SK-N-SH (cell line): ENCODE measurements at regions not wholly inside any gene's neighbourhood (a gene's known extent, or its start where the extent isn't known, plus 50 kb on each side); places are given as distances from the start of the nearest gene placed in this dataset.

ENCODE experiments used
- CTCF ChIA-PET: fragments of 300-600, 350-600 bp; formaldehyde crosslinking; extraction: SDS; loops from one replicate; lab custom pipeline; 2021; lab: Yijun Ruan, JAX
- POLR2A ChIA-PET: fragments of 350-600 bp; sonication (Branson Sonifier 250); formaldehyde crosslinking; extraction: SDS; loops from one replicate; lab custom pipeline; 2020; ENCODE audit warnings: antibody characterized with exemption, inconsistent platforms; lab: Yijun Ruan, JAX
- DNase-seq: peaks from one replicate; pipeline ENCODE4 v3.0.0; 2012
- H2AFZ ChIP-seq: fragments of 200-600 bp; sonication (generic); 2 replicates; pipeline ENCODE4 v1.8.1; 2016; ENCODE audit warnings: antibody characterized with exemption, mild to moderate bottlenecking, low read depth
- H3F3A ChIP-seq: fragments of 200-600 bp; sonication (generic); replicated peaks from 2 replicates; pipeline ENCODE3; 2016; ENCODE audit warnings: antibody characterized with exemption, mild to moderate bottlenecking; ENCODE audit not compliant: insufficient read depth
- H3K27ac ChIP-seq, 2 experiments: fragments of 200-500 bp in 1 of 2; fragments of 200-600 bp in 1 of 2; sonication (Bioruptor generic) in 1 of 2; sonication (generic), shearing (Covaris generic) in 1 of 2; 2 replicates each; pipeline versions ENCODE4 v1.5.1 to v1.6.1; 2014 to 2016; ENCODE audit warnings: low read depth in 2 of 2, inconsistent platforms in 1 of 2, low read length in 1 of 2, mild to moderate bottlenecking in 1 of 2, mixed read lengths in 1 of 2
- H3K27me3 ChIP-seq: fragments of 200-600 bp; sonication (generic), shearing (Covaris generic); 2 replicates; pipeline ENCODE4 v1.6.1; 2016; ENCODE audit warnings: mixed run types; ENCODE audit not compliant: insufficient read depth
- H3K36me3 ChIP-seq, 2 experiments: fragments of 200-500 bp in 1 of 2; fragments of 200-600 bp in 1 of 2; sonication (Bioruptor generic) in 1 of 2; sonication (generic) in 1 of 2; replicated peaks in 1 of 2; 2 replicates each; pipeline versions ENCODE3 to v1.5.1; 2014 to 2016; ENCODE audit warnings: low read length in 1 of 2, mild to moderate bottlenecking in 1 of 2; ENCODE audit not compliant: insufficient read depth in 2 of 2, control insufficient read depth in 1 of 2
- H3K4me1 ChIP-seq, 2 experiments: fragments of 200-500 bp in 1 of 2; fragments of 200-600 bp in 1 of 2; sonication (Bioruptor generic) in 1 of 2; sonication (generic), shearing (Covaris generic) in 1 of 2; 2 replicates each; pipeline versions ENCODE4 v1.5.1 to v1.6.1; 2014 to 2016; ENCODE audit warnings: low read depth in 1 of 2, low read length in 1 of 2, mixed run types in 1 of 2; ENCODE audit not compliant: insufficient read depth in 2 of 2, control insufficient read depth in 1 of 2
- H3K4me2 ChIP-seq: fragments of 200-600 bp; sonication (generic), shearing (Covaris generic); 2 replicates; pipeline ENCODE4 v1.6.1; 2017; ENCODE audit warnings: mixed run types
- H3K4me3 ChIP-seq, 2 experiments: fragments of 200-500 bp in 1 of 2; fragments of 200-600 bp in 1 of 2; sonication (Bioruptor generic) in 1 of 2; sonication (generic), shearing (Covaris generic) in 1 of 2; 2 replicates each; pipeline versions ENCODE4 v1.5.1 to v1.8.1; 2014 to 2016; ENCODE audit warnings: low read depth in 2 of 2, inconsistent platforms in 1 of 2, low read length in 1 of 2, mild to moderate bottlenecking in 1 of 2, mixed read lengths in 1 of 2, moderate library complexity in 1 of 2
- H3K79me2 ChIP-seq: fragments of 200-600 bp; sonication (generic); 2 replicates; pipeline ENCODE4 v1.8.1; 2017; ENCODE audit warnings: mild to moderate bottlenecking; ENCODE audit not compliant: insufficient read depth
- H3K9ac ChIP-seq: fragments of 200-600 bp; sonication (generic); 2 replicates; pipeline ENCODE4 v1.6.1; 2017; ENCODE audit warnings: mixed run types
- H3K9me2 ChIP-seq: fragments of 200-600 bp; sonication (generic); 2 replicates; pipeline ENCODE4 v1.6.1; 2017; ENCODE audit warnings: mixed run types
- H3K9me3 ChIP-seq: fragments of 200-600 bp; sonication (generic); 2 replicates; pipeline ENCODE4 v1.6.1; 2017; ENCODE audit warnings: mixed run types, mild to moderate bottlenecking, moderate library complexity
- H4K20me1 ChIP-seq: fragments of 200-600 bp; sonication (generic); 2 replicates; pipeline ENCODE4 v1.6.1; 2017; ENCODE audit warnings: mild to moderate bottlenecking, mixed run types; ENCODE audit not compliant: insufficient read depth
- CHD2 ChIP-seq: fragments of 150-350 bp; IDR thresholded peaks from 2 replicates; pipeline ENCODE4 v1.6.1; 2018; ENCODE audit warnings: low read length; ENCODE audit not compliant: partially characterized antibody
- ELF1 ChIP-seq: IDR thresholded peaks from 2 replicates; pipeline ENCODE4 v1.4.0; 2012
- FOXJ3 ChIP-seq: sonication (generic); formaldehyde crosslinking; IDR thresholded peaks from 2 replicates; pipeline ENCODE4 v1.5.1; 2020; ENCODE audit warnings: mild to moderate bottlenecking, missing genetic modification reagents
- FOXM1 ChIP-seq: IDR thresholded peaks from 2 replicates; pipeline ENCODE4 v1.4.0; 2012; ENCODE audit warnings: low read depth, mild to moderate bottlenecking
- GATA2 ChIP-seq: sonication (generic); formaldehyde crosslinking; IDR thresholded peaks from 2 replicates; pipeline ENCODE4 v1.5.0; 2020; ENCODE audit warnings: mild to moderate bottlenecking, missing genetic modification reagents
- MXI1 ChIP-seq: IDR thresholded peaks from 2 replicates; pipeline ENCODE4 v1.6.1; 2012; ENCODE audit warnings: mild to moderate bottlenecking, low read depth, low read length, improper control_type of control experiment
- NFIC ChIP-seq: IDR thresholded peaks from 2 replicates; pipeline ENCODE4 v1.4.0; 2012; ENCODE audit warnings: borderline replicate concordance
- NRF1 ChIP-seq: IDR thresholded peaks from 2 replicates; pipeline ENCODE4 v1.6.1; 2012; ENCODE audit warnings: low read depth, mild to moderate bottlenecking, low read length
- POLR2AphosphoS5 ChIP-seq: IDR thresholded peaks from 2 replicates; pipeline ENCODE4 v1.6.1; 2012; ENCODE audit warnings: low read depth, low read length
- RCOR1 ChIP-seq: fragments of 150-350 bp; IDR thresholded peaks from 2 replicates; pipeline ENCODE4 v1.6.1; 2017; ENCODE audit warnings: antibody characterized with exemption, low read length
- REST ChIP-seq: IDR thresholded peaks from 2 replicates; pipeline ENCODE4 v1.6.1; 2012; ENCODE audit warnings: mild to moderate bottlenecking, low read depth, low read length, moderate library complexity
- SIN3A ChIP-seq: IDR thresholded peaks from 2 replicates; pipeline ENCODE4 v1.6.1; 2012; ENCODE audit warnings: low read depth, mild to moderate bottlenecking, low read length, moderate library complexity, borderline replicate concordance
- SMC3 ChIP-seq: IDR thresholded peaks from 2 replicates; pipeline ENCODE4 v1.6.1; 2012; ENCODE audit warnings: low read depth, low read length, improper control_type of control experiment
- TEAD4 ChIP-seq: IDR thresholded peaks from 2 replicates; pipeline ENCODE4 v1.4.0; 2012; ENCODE audit warnings: mild to moderate bottlenecking, borderline replicate concordance; ENCODE audit not compliant: insufficient read depth
- WGBS: methylation state at CpG from one replicate; pipeline ENCODE4 v1.1.6; 2017; ENCODE audit warnings: low lambda C conversion rate; 5-methylcytosine and 5-hydroxymethylcytosine counted together
- TF ChIP-seq, protein P1 (sequence below): IDR thresholded peaks from 2 replicates; pipeline ENCODE4 v1.4.0; 2012; ENCODE audit warnings: low read depth, borderline replicate concordance

DNA sequence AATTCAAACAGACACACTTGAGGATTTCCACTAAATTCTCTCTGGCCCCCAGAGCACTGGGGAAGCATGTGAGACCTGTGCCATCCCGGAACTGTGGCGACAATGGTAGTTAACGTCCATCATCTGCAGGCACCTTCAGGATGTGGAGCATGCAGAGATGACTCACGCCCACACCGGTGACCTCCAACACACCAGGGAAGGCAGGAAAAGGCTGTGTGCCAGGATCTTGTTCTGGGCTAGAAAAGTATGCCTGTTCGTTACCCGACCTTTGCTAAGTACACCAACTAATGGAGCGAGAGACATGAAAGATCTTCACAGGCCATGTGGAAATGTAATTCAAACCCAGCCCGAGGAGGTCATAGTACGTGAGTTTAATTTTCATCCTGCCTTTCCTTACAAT, 208.8 kb downstream of the MELK start:
- no peaks in the 10 kb centered on the region for H3K9me2 ChIP-seq
- H3K4me1 ChIP-seq, result no peaks in the 10 kb centered on the region
- no peaks in the 10 kb centered on the region for H3K36me3 ChIP-seq
- no peak overlapping the region for H2AFZ ChIP-seq
- H3F3A ChIP-seq, result no peaks in the 10 kb centered on the region
- no peaks in the 10 kb centered on the region for H4K20me1 ChIP-seq
- H3K27me3 ChIP-seq, result peaks cover 22% of the 10 kb centered on the region
- H3K9me3 ChIP-seq, result no peaks in the 10 kb centered on the region
- H3K4me2 ChIP-seq, result no peak overlapping the region
- H3K9ac ChIP-seq, result no peak overlapping the region
- TF ChIP-seq CHD2 (no peak), SMC3 (no peak), REST (no peak), ELF1 (no peak), FOXJ3 (CRISPR knock-in tag) (no peak), FOXM1 (no peak), MXI1 (no peak), SIN3A (no peak), GATA2 (no peak), NFIC (no peak), TEAD4 (no peak), RCOR1 (no peak), NRF1 (no peak), POLR2AphosphoS5 (no peak)
- TF ChIP-seq, protein P1, sequence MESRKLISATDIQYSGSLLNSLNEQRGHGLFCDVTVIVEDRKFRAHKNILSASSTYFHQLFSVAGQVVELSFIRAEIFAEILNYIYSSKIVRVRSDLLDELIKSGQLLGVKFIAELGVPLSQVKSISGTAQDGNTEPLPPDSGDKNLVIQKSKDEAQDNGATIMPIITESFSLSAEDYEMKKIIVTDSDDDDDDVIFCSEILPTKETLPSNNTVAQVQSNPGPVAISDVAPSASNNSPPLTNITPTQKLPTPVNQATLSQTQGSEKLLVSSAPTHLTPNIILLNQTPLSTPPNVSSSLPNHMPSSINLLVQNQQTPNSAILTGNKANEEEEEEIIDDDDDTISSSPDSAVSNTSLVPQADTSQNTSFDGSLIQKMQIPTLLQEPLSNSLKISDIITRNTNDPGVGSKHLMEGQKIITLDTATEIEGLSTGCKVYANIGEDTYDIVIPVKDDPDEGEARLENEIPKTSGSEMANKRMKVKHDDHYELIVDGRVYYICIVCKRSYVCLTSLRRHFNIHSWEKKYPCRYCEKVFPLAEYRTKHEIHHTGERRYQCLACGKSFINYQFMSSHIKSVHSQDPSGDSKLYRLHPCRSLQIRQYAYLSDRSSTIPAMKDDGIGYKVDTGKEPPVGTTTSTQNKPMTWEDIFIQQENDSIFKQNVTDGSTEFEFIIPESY, result no peak
- ChIA-PET CTCF (no interaction called here), POLR2A (no interaction called here)
- H3K4me3 ChIP-seq, result no peak overlapping the region
- no peaks in the 10 kb centered on the region for H3K79me2 ChIP-seq
- WGBS, result 65% methylated on average over 8 of the region's 10 CpGs
- H3K27ac ChIP-seq, result no peak overlapping the region
- DNase-seq, result no peak
